ENCODE measurements at regions not wholly inside any gene's neighbourhood (a gene's known extent, or its start where the extent isn't known, plus 50 kb on each side); places are given as distances from the start of the nearest gene placed in this dataset.

DNA sequence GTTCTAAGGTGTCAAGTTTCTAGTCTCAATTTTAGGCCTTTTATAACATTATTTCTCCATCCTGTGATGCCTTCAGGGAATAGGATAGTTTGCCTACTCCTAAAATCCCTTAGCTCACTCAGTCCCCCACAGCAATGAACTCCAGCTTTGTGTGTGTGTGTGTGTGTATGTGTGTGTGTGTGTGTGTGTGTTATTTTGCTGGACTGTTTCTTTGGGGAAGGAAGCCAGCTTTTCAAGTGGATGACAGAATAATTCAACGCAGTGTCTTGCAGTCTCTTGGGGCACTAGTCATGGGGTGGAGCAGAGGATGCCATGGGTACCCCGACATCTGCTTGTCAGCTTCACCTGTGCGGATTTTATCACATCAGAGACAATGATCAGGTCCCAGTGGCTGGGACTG lies 262.8 kb upstream of the DAPK1 start:
- TF ChIP-seq, protein P1, sequence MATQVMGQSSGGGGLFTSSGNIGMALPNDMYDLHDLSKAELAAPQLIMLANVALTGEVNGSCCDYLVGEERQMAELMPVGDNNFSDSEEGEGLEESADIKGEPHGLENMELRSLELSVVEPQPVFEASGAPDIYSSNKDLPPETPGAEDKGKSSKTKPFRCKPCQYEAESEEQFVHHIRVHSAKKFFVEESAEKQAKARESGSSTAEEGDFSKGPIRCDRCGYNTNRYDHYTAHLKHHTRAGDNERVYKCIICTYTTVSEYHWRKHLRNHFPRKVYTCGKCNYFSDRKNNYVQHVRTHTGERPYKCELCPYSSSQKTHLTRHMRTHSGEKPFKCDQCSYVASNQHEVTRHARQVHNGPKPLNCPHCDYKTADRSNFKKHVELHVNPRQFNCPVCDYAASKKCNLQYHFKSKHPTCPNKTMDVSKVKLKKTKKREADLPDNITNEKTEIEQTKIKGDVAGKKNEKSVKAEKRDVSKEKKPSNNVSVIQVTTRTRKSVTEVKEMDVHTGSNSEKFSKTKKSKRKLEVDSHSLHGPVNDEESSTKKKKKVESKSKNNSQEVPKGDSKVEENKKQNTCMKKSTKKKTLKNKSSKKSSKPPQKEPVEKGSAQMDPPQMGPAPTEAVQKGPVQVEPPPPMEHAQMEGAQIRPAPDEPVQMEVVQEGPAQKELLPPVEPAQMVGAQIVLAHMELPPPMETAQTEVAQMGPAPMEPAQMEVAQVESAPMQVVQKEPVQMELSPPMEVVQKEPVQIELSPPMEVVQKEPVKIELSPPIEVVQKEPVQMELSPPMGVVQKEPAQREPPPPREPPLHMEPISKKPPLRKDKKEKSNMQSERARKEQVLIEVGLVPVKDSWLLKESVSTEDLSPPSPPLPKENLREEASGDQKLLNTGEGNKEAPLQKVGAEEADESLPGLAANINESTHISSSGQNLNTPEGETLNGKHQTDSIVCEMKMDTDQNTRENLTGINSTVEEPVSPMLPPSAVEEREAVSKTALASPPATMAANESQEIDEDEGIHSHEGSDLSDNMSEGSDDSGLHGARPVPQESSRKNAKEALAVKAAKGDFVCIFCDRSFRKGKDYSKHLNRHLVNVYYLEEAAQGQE (IDR thresholded peaks at IDR 0.05; ENCODE audit: insufficient read depth in 1 of 2, low read depth in 2 of 2, low read length in 2 of 2) = no peak
- no peak for TF ChIP-seq POLR2AphosphoS5 (IDR thresholded peaks at IDR 0.05; ENCODE audit: low read depth, low read length)
- no peak for TF ChIP-seq SIN3A (IDR thresholded peaks at IDR 0.05; ENCODE audit: borderline replicate concordance, insufficient read depth, low read length)
- TF ChIP-seq FOXP2 (optimal IDR thresholded peaks at IDR 0.05; ENCODE audit: borderline replicate concordance, extremely low read depth, extremely low read length, insufficient read depth) = no peak

Measured in PFSK-1 (cell line).